ENCODE measurements at regions not wholly inside any gene's neighbourhood (a gene's known extent, or its start where the extent isn't known, plus 50 kb on each side); places are given as distances from the start of the nearest gene placed in this dataset.

GRCh38 chr10:118482393-118483331 lies 112.8 kb downstream of the PRLHR start (continued):
- TF ChIP-seq JUN (IDR thresholded peaks at IDR 0.05; ENCODE audit: borderline replicate concordance, low read depth, low read length): peak; percentile 47; the same call in 1 of the 2 replicates
- no peak for TF ChIP-seq JUN (CRISPR knock-in tag; IDR thresholded peaks at IDR 0.05; ENCODE audit: borderline replicate concordance)
- TF ChIP-seq, protein P1, sequence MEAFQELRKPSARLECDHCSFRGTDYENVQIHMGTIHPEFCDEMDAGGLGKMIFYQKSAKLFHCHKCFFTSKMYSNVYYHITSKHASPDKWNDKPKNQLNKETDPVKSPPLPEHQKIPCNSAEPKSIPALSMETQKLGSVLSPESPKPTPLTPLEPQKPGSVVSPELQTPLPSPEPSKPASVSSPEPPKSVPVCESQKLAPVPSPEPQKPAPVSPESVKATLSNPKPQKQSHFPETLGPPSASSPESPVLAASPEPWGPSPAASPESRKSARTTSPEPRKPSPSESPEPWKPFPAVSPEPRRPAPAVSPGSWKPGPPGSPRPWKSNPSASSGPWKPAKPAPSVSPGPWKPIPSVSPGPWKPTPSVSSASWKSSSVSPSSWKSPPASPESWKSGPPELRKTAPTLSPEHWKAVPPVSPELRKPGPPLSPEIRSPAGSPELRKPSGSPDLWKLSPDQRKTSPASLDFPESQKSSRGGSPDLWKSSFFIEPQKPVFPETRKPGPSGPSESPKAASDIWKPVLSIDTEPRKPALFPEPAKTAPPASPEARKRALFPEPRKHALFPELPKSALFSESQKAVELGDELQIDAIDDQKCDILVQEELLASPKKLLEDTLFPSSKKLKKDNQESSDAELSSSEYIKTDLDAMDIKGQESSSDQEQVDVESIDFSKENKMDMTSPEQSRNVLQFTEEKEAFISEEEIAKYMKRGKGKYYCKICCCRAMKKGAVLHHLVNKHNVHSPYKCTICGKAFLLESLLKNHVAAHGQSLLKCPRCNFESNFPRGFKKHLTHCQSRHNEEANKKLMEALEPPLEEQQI (IDR thresholded peaks at IDR 0.05): peak; percentile 61
- no peak for TF ChIP-seq HDAC6 (IDR thresholded peaks at IDR 0.05; ENCODE audit: low read depth, low read length)
- TF ChIP-seq ZNF589 (CRISPR knock-in tag; IDR thresholded peaks at IDR 0.05; ENCODE audit: low read depth): 0 out of 2 replicates have a peak, but pooled peaks have one; percentile 11
- no peak for TF ChIP-seq ZBTB17 (CRISPR knock-in tag; IDR thresholded peaks at IDR 0.05)
- TF ChIP-seq, protein P2, sequence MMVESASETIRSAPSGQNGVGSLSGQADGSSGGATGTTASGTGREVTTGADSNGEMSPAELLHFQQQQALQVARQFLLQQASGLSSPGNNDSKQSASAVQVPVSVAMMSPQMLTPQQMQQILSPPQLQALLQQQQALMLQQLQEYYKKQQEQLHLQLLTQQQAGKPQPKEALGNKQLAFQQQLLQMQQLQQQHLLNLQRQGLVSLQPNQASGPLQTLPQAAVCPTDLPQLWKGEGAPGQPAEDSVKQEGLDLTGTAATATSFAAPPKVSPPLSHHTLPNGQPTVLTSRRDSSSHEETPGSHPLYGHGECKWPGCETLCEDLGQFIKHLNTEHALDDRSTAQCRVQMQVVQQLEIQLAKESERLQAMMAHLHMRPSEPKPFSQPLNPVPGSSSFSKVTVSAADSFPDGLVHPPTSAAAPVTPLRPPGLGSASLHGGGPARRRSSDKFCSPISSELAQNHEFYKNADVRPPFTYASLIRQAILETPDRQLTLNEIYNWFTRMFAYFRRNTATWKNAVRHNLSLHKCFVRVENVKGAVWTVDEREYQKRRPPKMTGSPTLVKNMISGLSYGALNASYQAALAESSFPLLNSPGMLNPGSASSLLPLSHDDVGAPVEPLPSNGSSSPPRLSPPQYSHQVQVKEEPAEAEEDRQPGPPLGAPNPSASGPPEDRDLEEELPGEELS (CRISPR knock-in tag; IDR thresholded peaks at IDR 0.05; ENCODE audit: borderline replicate concordance): no peak
- TF ChIP-seq ZNF511 (CRISPR knock-in tag; IDR thresholded peaks at IDR 0.05): no peak
- no peak for TF ChIP-seq GTF2E2 (tag; IDR thresholded peaks at IDR 0.05)
- no peak for TF ChIP-seq E4F1 (CRISPR knock-in tag; IDR thresholded peaks at IDR 0.05; ENCODE audit: borderline replicate concordance)
- no peak for TF ChIP-seq TSC22D4 (tag; IDR thresholded peaks at IDR 0.05)
- peak; percentile 95 for TF ChIP-seq EP300 (IDR thresholded peaks at IDR 0.05; ENCODE audit: low read length)
- peak in 1 of 2 experiments; percentile 69; a peak in 2 of 4 replicates for TF ChIP-seq HDAC1 (IDR thresholded peaks at IDR 0.05)
- TF ChIP-seq DIDO1 (tag; IDR thresholded peaks at IDR 0.05; ENCODE audit: low read depth): no peak

Measured in K562 (cell line).